ENCODE measurements at regions not wholly inside any gene's neighbourhood (a gene's known extent, or its start where the extent isn't known, plus 50 kb on each side); places are given as distances from the start of the nearest gene placed in this dataset.
"Not testable (repeated sequence)": the region's sequence is repeated elsewhere in the genome, so short reads cannot be mapped to it uniquely, and the experiment has no call there.

GRCh38 chr1:198932351-198932991 is 293.6 kb downstream of the PTPRC start:
- no peak for DNase-seq (ENCODE audit: low read depth)

GRCh38 chr1:198933515-198934222 is 294.8 kb downstream of the PTPRC start:
- no peak for DNase-seq (ENCODE audit: low read depth)

- no peak for DNase-seq (ENCODE audit: low read depth)
These were observed 295.6 kb downstream of the PTPRC start for GRCh38 chr1:198934426-198934825.

GRCh38 chr1:198934901-198935305 is 296.1 kb downstream of the PTPRC start:
- DNase-seq (ENCODE audit: low read depth): no peak

- DNase-seq (ENCODE audit: low read depth): peak; percentile 92
These were observed 296.6 kb downstream of the PTPRC start for GRCh38 chr1:198935306-198935921.

GRCh38 chr1:198936371-198937083 is 297.7 kb downstream of the PTPRC start:
- DNase-seq (ENCODE audit: low read depth): peak; percentile 52

GRCh38 chr1:198937231-198938031 is 298.6 kb downstream of the PTPRC start:
- peak; percentile 93 for DNase-seq (ENCODE audit: low read depth)

GRCh38 chr1:198939286-198939685 is 300.4 kb downstream of the PTPRC start:
- no peak for DNase-seq (ENCODE audit: low read depth)

GRCh38 chr1:198939956-198940355 is 301.1 kb downstream of the PTPRC start:
- DNase-seq (ENCODE audit: low read depth): no peak

GRCh38 chr1:198942466-198942865 is 303.6 kb downstream of the PTPRC start:
- no peak for DNase-seq (ENCODE audit: low read depth)

GRCh38 chr1:198943484-198944187 is 304.8 kb downstream of the PTPRC start:
- DNase-seq (ENCODE audit: low read depth): no peak

- no peak for DNase-seq (ENCODE audit: low read depth)
These were observed 308.6 kb downstream of the PTPRC start for GRCh38 chr1:198947456-198947855.

GRCh38 chr1:198948895-198949659 is 310.2 kb downstream of the PTPRC start:
- DNase-seq (ENCODE audit: low read depth): no peak

- no peak for DNase-seq (ENCODE audit: low read depth)
These were observed 311.2 kb downstream of the PTPRC start for GRCh38 chr1:198950036-198950435.

GRCh38 chr1:198955085-198955484 is 316.2 kb downstream of the PTPRC start:
- DNase-seq (ENCODE audit: low read depth): no peak

- no peak for DNase-seq (ENCODE audit: low read depth)
These were observed 318.2 kb downstream of the PTPRC start for GRCh38 chr1:198957044-198957443.

GRCh38 chr1:198959032-198959431 is 320.2 kb downstream of the PTPRC start:
- DNase-seq (ENCODE audit: low read depth): no peak

- DNase-seq (ENCODE audit: low read depth): no peak
These were observed 320.8 kb downstream of the PTPRC start for GRCh38 chr1:198959676-198960075.

- not testable (repeated sequence) for DNase-seq (ENCODE audit: low read depth)
These were observed 325.0 kb downstream of the PTPRC start for GRCh38 chr1:198963796-198964195.

- no peak for DNase-seq (ENCODE audit: low read depth)
These were observed 327.7 kb downstream of the PTPRC start for GRCh38 chr1:198966519-198966918.

Measured in myocyte (in vitro differentiated cells).